K562 (cell line): ENCODE measurements at regions not wholly inside any gene's neighbourhood (a gene's known extent, or its start where the extent isn't known, plus 50 kb on each side); places are given as distances from the start of the nearest gene placed in this dataset.

Experiments used
- ATAC-seq: fragments of 200-7000 bp; cut with Tn5 transposase; 3 replicates; pipeline ENCODE4 v1.9.1; 2020; ENCODE audit warnings: moderate library complexity
- BruUV-seq: library from RNA; stranded (reverse); fragments of 400-500 nt; replicated peaks from 2 replicates; lab custom pipeline; 2021; lab: Mats Ljungman, UMichigan
- CTCF ChIA-PET: fragments of 300-600 bp; formaldehyde crosslinking; extraction: SDS; loops from one replicate; lab custom pipeline; 2021; ENCODE audit warnings: low intra/inter-chr PET ratio; lab: Yijun Ruan, JAX
- POLR2A ChIA-PET: fragments of 300-600, 350-650 bp; sonication (Branson Sonifier 250); formaldehyde crosslinking; extraction: SDS; loops from one replicate; lab custom pipeline; 2021; ENCODE audit warnings: antibody characterized with exemption, inconsistent platforms; lab: Yijun Ruan, JAX
- DNase-seq, 4 experiments: peaks; one replicate each; pipeline versions ENCODE4 v3.0.0 to v3.0.0-alpha.2; 2011 to 2018; ENCODE audit warnings: low spot score in 3 of 4, mixed read lengths in 3 of 4; ENCODE audit errors: extremely low read depth in 1 of 4
- FAIRE-seq: peaks from 2 replicates; lab custom pipeline; 2011; peaks lifted over from hg19 to GRCh38; lab: Jason Lieb, UNC
- H2AFZ ChIP-seq: 2 replicates; pipeline ENCODE4 v1.6.0; 2011; ENCODE audit warnings: low read depth, low read length, control low read depth, inconsistent platforms
- H3K27ac ChIP-seq: fragments of 200-600 bp; 3 replicates; pipeline ENCODE4 v1.8.0; 2011; ENCODE audit warnings: low read depth, mild to moderate bottlenecking, control low read depth, inconsistent platforms, low read length, moderate library complexity, mixed read lengths; ENCODE audit errors: extremely low read depth
- H3K27me3 ChIP-seq, 2 experiments: fragments of 300-600 bp in 1 of 2; 2 replicates in 1 of 2; 3 replicates in 1 of 2; pipeline versions ENCODE4 v1.6.0 to v1.8.0; 2011; ENCODE audit warnings: inconsistent platforms in 2 of 2, low read length in 2 of 2, mild to moderate bottlenecking in 1 of 2, mixed read lengths in 1 of 2, moderate library complexity in 1 of 2; ENCODE audit not compliant: control insufficient read depth in 2 of 2, insufficient read depth in 2 of 2
- H3K36me3 ChIP-seq: fragments of 300-600 bp; 3 replicates; pipeline ENCODE4 v1.8.0; 2011; ENCODE audit warnings: mild to moderate bottlenecking, low read length, inconsistent platforms; ENCODE audit not compliant: control insufficient read depth, insufficient read depth
- H3K4me1 ChIP-seq, 2 experiments: fragments of 200-600 bp in 1 of 2; replicated peaks in 1 of 2; 2 replicates in 1 of 2; 3 replicates in 1 of 2; pipeline versions ENCODE4 v1.5.1 to v1.8.0; 2011; ENCODE audit warnings: inconsistent platforms in 2 of 2, low read length in 2 of 2, mild to moderate bottlenecking in 1 of 2, mixed read lengths in 1 of 2, moderate library complexity in 1 of 2; ENCODE audit not compliant: control insufficient read depth in 2 of 2, insufficient read depth in 2 of 2
- H3K4me2 ChIP-seq: 2 replicates; pipeline ENCODE4 v1.6.1; 2011; ENCODE audit warnings: low read length, control low read depth, inconsistent platforms, mixed read lengths; ENCODE audit not compliant: insufficient read depth
- H3K4me3 ChIP-seq: fragments of 200-600 bp; sonication (generic), shearing (Covaris generic); 2 replicates; pipeline ENCODE4 v1.5.1; 2016; ENCODE audit warnings: control low read depth, inconsistent platforms
- H3K79me2 ChIP-seq: fragments of 200-600 bp; 3 replicates; pipeline ENCODE4 v1.8.0; 2011; ENCODE audit warnings: low read length, inconsistent platforms; ENCODE audit not compliant: control insufficient read depth, insufficient read depth
- H3K9ac ChIP-seq, 2 experiments: 2 replicates each; pipeline versions ENCODE4 v1.6.0 to v1.6.1; 2011; ENCODE audit warnings: low read depth in 2 of 2, low read length in 2 of 2, control low read depth in 1 of 2, inconsistent platforms in 1 of 2, mild to moderate bottlenecking in 1 of 2, mixed read lengths in 1 of 2; ENCODE audit not compliant: insufficient read depth in 1 of 2
- H3K9me1 ChIP-seq: one replicate; pipeline ENCODE4 v1.6.0; 2011; ENCODE audit warnings: inconsistent platforms, mild to moderate bottlenecking, low read length, moderate library complexity; ENCODE audit not compliant: control insufficient read depth, insufficient read depth
- H3K9me3 ChIP-seq: replicated peaks from 2 replicates; pipeline ENCODE4 v1.5.1; 2011; ENCODE audit warnings: low read depth, low read length, inconsistent platforms; ENCODE audit not compliant: control insufficient read depth, insufficient read depth
- H4K20me1 ChIP-seq: replicated peaks from 2 replicates; pipeline ENCODE4 v1.6.1; 2011; ENCODE audit warnings: low read length, inconsistent platforms, mixed read lengths; ENCODE audit not compliant: control insufficient read depth, insufficient read depth
- GATAD2B ChIP-seq: fragments of 450-650 bp; IDR thresholded peaks from 2 replicates; pipeline ENCODE4 v1.6.1; 2017; ENCODE audit warnings: mild to moderate bottlenecking, borderline replicate concordance
- HMG20A ChIP-seq: fragments of 450-650 bp; formaldehyde crosslinking; conservative IDR thresholded peaks from 2 replicates; pipeline ENCODE4 v1.4.0; 2020; ENCODE audit warnings: mild to moderate bottlenecking, mixed read lengths
- HNRNPK ChIP-seq: fragments of 200-400 bp; formaldehyde crosslinking; IDR thresholded peaks from one replicate; pipeline ENCODE4 v1.6.1; 2018; ENCODE audit warnings: mild to moderate bottlenecking, low read depth, low read length; ENCODE audit not compliant: poor library complexity, severe bottlenecking
- MEIS2 ChIP-seq: fragments of 450-650 bp; IDR thresholded peaks from 2 replicates; pipeline ENCODE4 v1.6.1; 2014; ENCODE audit warnings: mild to moderate bottlenecking; ENCODE audit not compliant: partially characterized antibody
- POLR3G ChIP-seq: IDR thresholded peaks from 2 replicates; pipeline ENCODE4 v1.6.1; 2011; ENCODE audit not compliant: insufficient read length, insufficient replicate concordance; ENCODE audit errors: extremely low read depth
- PRMT5 ChIP-seq: sonication (generic); formaldehyde crosslinking; IDR thresholded peaks from 2 replicates; pipeline ENCODE4 v1.5.0; 2020; ENCODE audit warnings: missing genetic modification reagents
- SMAD1 ChIP-seq: fragments of 150-350 bp; IDR thresholded peaks from 2 replicates; pipeline ENCODE4 v1.6.1; 2014; ENCODE audit warnings: low read length, low read depth; ENCODE audit not compliant: partially characterized antibody
- STAG1 ChIP-seq: sonication (generic); formaldehyde crosslinking; IDR thresholded peaks from 2 replicates; pipeline ENCODE4 v1.5.0; 2020; ENCODE audit warnings: missing genetic modification reagents, borderline replicate concordance
- TSC22D4 ChIP-seq: fragments of 450-650 bp; IDR thresholded peaks from 2 replicates; pipeline ENCODE4 v1.6.1; 2016; ENCODE audit warnings: missing genetic modification characterization, missing biosample characterization, control low read depth
- ZFP36 ChIP-seq: fragments of 150-350 bp; IDR thresholded peaks from 2 replicates; pipeline ENCODE4 v1.6.1; 2018; ENCODE audit warnings: low read length, low read depth; ENCODE audit not compliant: partially characterized antibody
- ZNF124 ChIP-seq: sonication (generic); formaldehyde crosslinking; IDR thresholded peaks from 2 replicates; pipeline ENCODE4 v1.8.1; 2022; ENCODE audit warnings: missing genetic modification reagents
- ZNF324 ChIP-seq: fragments of 250-450 bp; sonication (Bioruptor Pico); IDR thresholded peaks from 2 replicates; pipeline ENCODE4 v1.4.0; 2020; ENCODE audit warnings: mild to moderate bottlenecking
- WGBS: fragments of 100-300 bp; shearing (Covaris generic); methylation state at CpG from one replicate; pipeline ENCODE4 v1.1.6; 2016; ENCODE audit warnings: low coverage, mixed read lengths; ENCODE audit not compliant: insufficient coverage; ENCODE audit errors: missing lambda C conversion rate; 5-methylcytosine and 5-hydroxymethylcytosine counted together
- in situ Hi-C: fragments of 300-500 bp; cut with MboI; formaldehyde crosslinking; loops from 4 replicates; pipeline ENCODE4 v1.15.0; 2018; ENCODE audit warnings: inconsistent platforms, mixed read lengths
- intact Hi-C: fragments of 100-400 bp; cut with micrococcal nuclease; formaldehyde crosslinking; loops from 2 replicates; pipeline ENCODE4 v1.14.2; 2022

GRCh38 chr16:64638766-64639165 is 483.1 kb downstream of the CDH11 start:
- no peaks in the 10 kb centered on the region for H3K9me1 ChIP-seq
- no peaks in the 10 kb centered on the region for H3K9me3 ChIP-seq
- no peaks in the 10 kb centered on the region for H3K27me3 ChIP-seq
- FAIRE-seq: no peak
- intact Hi-C loops: no loop called here
- TF ChIP-seq STAG1: no peak
- TF ChIP-seq MEIS2: no peak
- TF ChIP-seq HNRNPK: no peak
- TF ChIP-seq POLR3G: no peak
- no peak for TF ChIP-seq HMG20A (CRISPR knock-in tag)
- TF ChIP-seq TSC22D4 (tag): no peak
- no peak for TF ChIP-seq GATAD2B
- no peak for TF ChIP-seq ZNF124
- no peak for DNase-seq
- H3K4me3 ChIP-seq: no peak overlapping the region
- H2AFZ ChIP-seq: no peak overlapping the region
- ATAC-seq: no peak
- WGBS: 0% methylated on average over 2 of the region's 2 CpGs
- no peak overlapping the region for H3K9ac ChIP-seq
- H3K4me2 ChIP-seq: no peak overlapping the region
- no peaks in the 10 kb centered on the region for H3K36me3 ChIP-seq
- no TSS peak for BruUV-seq
- H4K20me1 ChIP-seq: no peaks in the 10 kb centered on the region
- ChIA-PET CTCF (no interaction called here), POLR2A (no interaction called here)
- H3K4me1 ChIP-seq: no peaks in the 10 kb centered on the region
- in situ Hi-C loops: no loop called here
- H3K27ac ChIP-seq: no peak overlapping the region
- H3K79me2 ChIP-seq: no peaks in the 10 kb centered on the region

GRCh38 chr16:64629622-64630021 is 492.2 kb downstream of the CDH11 start:
- H2AFZ ChIP-seq: no peak overlapping the region
- H3K9me3 ChIP-seq: no peaks in the 10 kb centered on the region; the same call in 1 of the 2 replicates
- in situ Hi-C loops: no loop called here
- no peaks in the 10 kb centered on the region for H3K4me1 ChIP-seq
- FAIRE-seq (no peak), ATAC-seq (no peak), DNase-seq (no peak)
- H3K9me1 ChIP-seq: no peaks in the 10 kb centered on the region
- H3K4me3 ChIP-seq: no peak overlapping the region
- ChIA-PET POLR2A (no interaction called here), CTCF (no interaction called here)
- H3K27ac ChIP-seq: no peak overlapping the region
- intact Hi-C loops: no loop called here
- H3K9ac ChIP-seq: no peak overlapping the region
- H3K36me3 ChIP-seq: no peaks in the 10 kb centered on the region
- no peaks in the 10 kb centered on the region for H3K27me3 ChIP-seq
- no TSS peak for BruUV-seq
- WGBS: 0% methylated on average over 2 of the region's 2 CpGs
- no peak for TF ChIP-seq SMAD1
- TF ChIP-seq ZNF324 (CRISPR knock-in tag): no peak
- TF ChIP-seq ZFP36: no peak
- TF ChIP-seq PRMT5 (CRISPR knock-in tag): no peak
- H3K4me2 ChIP-seq: no peak overlapping the region
- H3K79me2 ChIP-seq: no peaks in the 10 kb centered on the region
- H4K20me1 ChIP-seq: no peaks in the 10 kb centered on the region
